PC-3 (cell line): ENCODE measurements at regions not wholly inside any gene's neighbourhood (a gene's known extent, or its start where the extent isn't known, plus 50 kb on each side); places are given as distances from the start of the nearest gene placed in this dataset.

Source experiments
- ATAC-seq: fragments of 200-7000 bp; cut with Tn5 transposase; 2 replicates; pipeline ENCODE4 v1.9.1; 2020; ENCODE audit warnings: mild to moderate bottlenecking, moderate library complexity
- BruUV-seq: library from RNA; stranded (reverse); fragments of 400-500 nt; replicated peaks from 2 replicates; lab custom pipeline; 2021; lab: Mats Ljungman, UMichigan
- CTCF ChIA-PET: fragments of 300-600 bp; sonication (Branson Sonifier 250); formaldehyde crosslinking; loops from one replicate; lab custom pipeline; 2022; ENCODE audit warnings: antibody characterized with exemption; lab: Charles Lee
- POLR2A ChIA-PET: fragments of 300-600 bp; sonication (Branson Sonifier 250); formaldehyde crosslinking; loops from one replicate; lab custom pipeline; 2022; ENCODE audit warnings: antibody characterized with exemption; ENCODE audit not compliant: unreplicated experiment; lab: Charles Lee
- DNase-seq: peaks from one replicate; pipeline ENCODE4 v3.0.0-alpha.2; 2015
- H2AFZ ChIP-seq: fragments of 300-600 bp; sonication (generic); 2 replicates; pipeline ENCODE4 v1.6.0; 2016; ENCODE audit warnings: antibody characterized with exemption, low read length
- H3F3A ChIP-seq: fragments of 300-600 bp; sonication (generic); one replicate; pipeline ENCODE4 v1.6.0; 2017; ENCODE audit warnings: antibody characterized with exemption, low read length, control low read depth, mild to moderate bottlenecking; ENCODE audit not compliant: unreplicated experiment
- H3K27ac ChIP-seq: fragments of 300-600 bp; sonication (generic); 2 replicates; pipeline ENCODE4 v1.5.1; 2016; ENCODE audit warnings: mild to moderate bottlenecking, low read length
- H3K27me3 ChIP-seq: fragments of 300-600 bp; sonication (generic); 2 replicates; pipeline ENCODE4 v1.6.1; 2016; ENCODE audit warnings: low read length, mixed read lengths
- H3K36me3 ChIP-seq: fragments of 300-600 bp; sonication (generic); 2 replicates; pipeline ENCODE4 v1.6.1; 2016; ENCODE audit warnings: low read depth, mixed run types, low read length, mixed read lengths
- H3K4me1 ChIP-seq: fragments of 300-600 bp; sonication (generic); 2 replicates; pipeline ENCODE4 v1.5.1; 2016; ENCODE audit warnings: low read length; ENCODE audit not compliant: insufficient read depth
- H3K4me2 ChIP-seq: fragments of 300-600 bp; sonication (generic); 2 replicates; pipeline ENCODE4 v1.6.0; 2016; ENCODE audit warnings: low read length
- H3K4me3 ChIP-seq: fragments of 300-600 bp; sonication (generic); 2 replicates; pipeline ENCODE4 v1.5.1; 2016; ENCODE audit warnings: mild to moderate bottlenecking, low read length, mixed read lengths
- H3K79me2 ChIP-seq: fragments of 300-600 bp; sonication (generic); 2 replicates; pipeline ENCODE4 v1.6.1; 2017; ENCODE audit warnings: low read length, mixed read lengths
- H3K9ac ChIP-seq: fragments of 300-600 bp; sonication (generic); 2 replicates; pipeline ENCODE4 v1.6.0; 2016; ENCODE audit warnings: mild to moderate bottlenecking, low read length
- H3K9me2 ChIP-seq: fragments of 300-600 bp; sonication (generic); replicated peaks from 2 replicates; pipeline ENCODE4 v1.6.1; 2016; ENCODE audit warnings: mixed run types, low read length, mixed read lengths
- H3K9me3 ChIP-seq: fragments of 300-600 bp; sonication (generic); 2 replicates; pipeline ENCODE4 v1.6.1; 2016; ENCODE audit warnings: low read length, mixed read lengths
- H4K20me1 ChIP-seq: fragments of 300-600 bp; sonication (generic); 2 replicates; pipeline ENCODE4 v1.6.1; 2016; ENCODE audit warnings: low read length, mixed read lengths
- CTCF ChIP-seq: fragments of 300-600 bp; sonication (generic); conservative IDR thresholded peaks from 2 replicates; pipeline ENCODE4 v1.5.1; 2017; ENCODE audit warnings: antibody characterized with exemption, low read depth, mild to moderate bottlenecking, low read length
- EZH2 ChIP-seq: fragments of 300-600 bp; sonication (generic); IDR thresholded peaks from one replicate; pipeline ENCODE4 v1.6.1; 2017; ENCODE audit warnings: antibody characterized with exemption, mild to moderate bottlenecking, low read length; ENCODE audit not compliant: unreplicated experiment
- EZH2phosphoT487 ChIP-seq: fragments of 300-600 bp; sonication (generic); IDR thresholded peaks from 2 replicates; pipeline ENCODE4 v1.6.1; 2018; ENCODE audit warnings: mild to moderate bottlenecking, antibody characterized with exemption, low read length, borderline replicate concordance
- intact Hi-C: fragments of 100-400 bp; cut with micrococcal nuclease; formaldehyde crosslinking; loops from 2 replicates; pipeline ENCODE4 v1.9.0; 2023

GRCh38 chr22:22746061-22746962 is 101.9 kb downstream of the GGTLC2 start:
- H3K4me3 ChIP-seq = no peak overlapping the region
- no peaks in the 10 kb centered on the region for H3K9me3 ChIP-seq
- no peaks in the 10 kb centered on the region for H3K36me3 ChIP-seq
- H3F3A ChIP-seq = no peaks in the 10 kb centered on the region
- H3K4me1 ChIP-seq = no peaks in the 10 kb centered on the region
- TF ChIP-seq EZH2phosphoT487 (no peak), CTCF (no peak), EZH2 (no peak)
- CTCF ChIA-PET = no interaction called here
- ATAC-seq (no peak), DNase-seq (no peak)
- peaks cover 30% of the 10 kb centered on the region for H3K27me3 ChIP-seq
- no peaks in the 10 kb centered on the region for H3K9me2 ChIP-seq
- no peak overlapping the region for H2AFZ ChIP-seq
- H3K9ac ChIP-seq = no peak overlapping the region
- H3K79me2 ChIP-seq = no peaks in the 10 kb centered on the region
- H3K27ac ChIP-seq = no peak overlapping the region
- BruUV-seq = no TSS peak
- intact Hi-C loops = loop anchor here (5.0 to 10.0 kb wide), 2 partner anchors 34 to 282 kb away; no protein-coding TSS in a partner anchor
- POLR2A ChIA-PET = no interaction called here
- H3K4me2 ChIP-seq = no peak overlapping the region
- H4K20me1 ChIP-seq = no peaks in the 10 kb centered on the region

GRCh38 chr22:22746963-22747933 is 102.8 kb downstream of the GGTLC2 start:
- no peak overlapping the region for H2AFZ ChIP-seq
- no peaks in the 10 kb centered on the region for H4K20me1 ChIP-seq
- no peaks in the 10 kb centered on the region for H3K79me2 ChIP-seq
- H3K4me1 ChIP-seq = no peaks in the 10 kb centered on the region
- peaks cover 22% of the 10 kb centered on the region for H3K27me3 ChIP-seq
- H3K9ac ChIP-seq = no peak overlapping the region
- no peaks in the 10 kb centered on the region for H3K9me2 ChIP-seq
- CTCF ChIA-PET = interaction anchor here (0.5 kb wide), 1 partner anchor 21 kb away, joined by 6 read pairs; no protein-coding TSS in a partner anchor
- H3K4me3 ChIP-seq = no peak overlapping the region
- TF ChIP-seq CTCF (no peak), EZH2phosphoT487 (no peak), EZH2 (no peak)
- POLR2A ChIA-PET = no interaction called here
- intact Hi-C loops = loop anchor here (5.0 to 10.0 kb wide), 2 partner anchors 35 to 282 kb away; no protein-coding TSS in a partner anchor
- BruUV-seq = no TSS peak
- no peak overlapping the region for H3K4me2 ChIP-seq
- H3K27ac ChIP-seq = no peak overlapping the region
- H3K36me3 ChIP-seq = no peaks in the 10 kb centered on the region
- DNase-seq = no peak
- ATAC-seq = no peak
- no peaks in the 10 kb centered on the region for H3F3A ChIP-seq
- H3K9me3 ChIP-seq = no peaks in the 10 kb centered on the region
